Transverse colon (tissue), 3 donors: ENCODE measurements at regions not wholly inside any gene's neighbourhood (a gene's known extent, or its start where the extent isn't known, plus 50 kb on each side); places are given as distances from the start of the nearest gene placed in this dataset.

Experiments used
- CTCF ChIP-seq, 5 experiments: fragments of 200-600 bp in 3 of 5; fragments of 450-650 bp in 2 of 5; sonication (generic) in 3 of 5; IDR thresholded peaks; 1 replicate in 2 of 5; 2 replicates in 3 of 5; pipeline ENCODE4 v1.5.1; 2016 to 2017; ENCODE audit warnings: antibody characterized with exemption in 5 of 5, inconsistent platforms in 3 of 5, mild to moderate bottlenecking in 2 of 5, moderate library complexity in 1 of 5
- EP300 ChIP-seq: sonication (generic); formaldehyde crosslinking; IDR thresholded peaks from one replicate; pipeline ENCODE4 v1.6.1; 2017; ENCODE audit warnings: antibody characterized with exemption, low read depth

- TF ChIP-seq CTCF (IDR thresholded peaks at IDR 0.05) (no peak), EP300 (no peak)
Measured at GRCh38 chr14:97071177-97071576, 274.0 kb downstream of the VRK1 start.
